NAMALWA (cell line): ENCODE measurements at regions not wholly inside any gene's neighbourhood (a gene's known extent, or its start where the extent isn't known, plus 50 kb on each side); places are given as distances from the start of the nearest gene placed in this dataset.
A peak's percentile ranks its signal among the peaks of the same experiment; 100 is the strongest.

Source experiments
- DNase-seq: peaks from one replicate; pipeline ENCODE4 v3.0.0-alpha.2; 2015; ENCODE audit warnings: low spot score

DNA sequence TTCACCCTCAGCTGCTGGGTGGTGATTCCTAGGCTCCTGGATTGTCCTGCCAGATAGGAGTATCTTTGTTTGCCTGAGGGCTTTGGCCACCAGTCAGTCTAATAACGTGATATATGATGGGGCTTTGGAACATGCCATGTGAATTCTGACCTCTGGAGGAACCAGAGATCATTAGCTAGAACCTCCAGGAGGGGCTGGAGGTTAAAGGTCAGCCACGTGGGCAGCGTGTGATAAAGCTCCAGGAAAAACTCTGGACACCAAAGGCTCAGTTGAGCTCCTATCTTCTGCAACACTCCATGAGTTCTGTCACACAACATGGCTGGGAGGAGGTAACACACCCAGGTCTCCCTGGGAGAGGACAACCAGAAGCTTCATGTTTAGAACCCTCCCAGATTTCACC lies 251.1 kb downstream of the DAD1 start:
- DNase-seq: no peak

DNA sequence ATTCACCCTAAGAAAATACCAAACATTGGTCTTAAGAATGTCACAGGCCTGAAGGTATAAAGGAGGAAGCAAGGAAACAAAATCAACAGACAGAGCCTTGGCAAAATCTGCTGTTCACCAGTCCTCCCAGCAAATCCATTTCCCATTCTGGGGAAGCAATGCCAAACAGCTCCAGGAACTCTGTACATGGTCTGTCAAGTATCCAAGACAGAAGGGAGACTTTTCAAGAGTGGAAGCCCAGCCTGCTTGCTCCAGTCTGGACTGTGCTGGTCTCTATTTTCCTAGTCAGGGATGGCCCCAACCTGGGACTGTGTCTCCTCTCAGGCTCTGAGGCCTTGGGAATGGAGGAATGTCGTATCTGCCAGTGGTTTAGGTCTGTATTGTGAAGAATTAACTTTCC lies 251.5 kb downstream of the DAD1 start:
- DNase-seq: no peak

DNA sequence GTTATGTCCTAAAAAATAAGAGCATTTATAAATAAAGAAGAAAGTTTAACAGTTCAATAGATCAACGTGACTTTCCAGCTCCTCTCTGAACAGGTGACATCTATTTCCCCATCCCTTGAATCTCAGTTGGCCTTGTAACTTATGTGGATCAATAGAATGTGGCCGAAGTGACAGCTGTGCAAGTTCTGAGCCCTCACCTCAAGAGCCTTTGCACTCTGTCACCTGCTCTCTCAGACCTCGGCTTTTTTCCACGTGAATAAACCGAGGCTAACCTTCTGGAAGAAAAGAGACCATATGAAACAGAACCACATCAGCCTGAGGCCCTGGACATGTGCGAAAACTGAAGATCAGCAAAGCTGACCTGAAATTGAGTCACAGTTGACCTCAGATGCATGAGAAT lies 253.0 kb downstream of the DAD1 start:
- no peak for DNase-seq

DNA sequence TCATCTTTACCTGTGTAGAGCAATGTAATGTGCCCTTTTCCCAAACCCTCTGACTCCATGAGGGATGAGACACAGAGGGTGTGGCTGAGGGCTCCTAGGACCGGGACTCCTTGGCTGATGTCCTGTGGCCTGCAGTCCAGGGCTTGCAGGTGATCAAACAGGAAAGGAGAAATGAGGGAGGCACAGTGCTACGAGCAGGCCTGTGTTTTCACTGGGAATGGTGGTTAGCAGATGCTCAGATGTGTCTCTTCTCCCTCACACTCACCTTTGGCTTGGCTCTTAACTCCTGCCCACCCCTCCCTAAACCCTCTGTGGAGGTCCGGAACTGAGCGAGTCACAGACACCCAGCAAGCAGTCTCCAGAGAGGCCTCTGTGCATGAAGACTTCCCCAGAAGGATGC lies 254.4 kb downstream of the DAD1 start:
- DNase-seq: no peak

DNA sequence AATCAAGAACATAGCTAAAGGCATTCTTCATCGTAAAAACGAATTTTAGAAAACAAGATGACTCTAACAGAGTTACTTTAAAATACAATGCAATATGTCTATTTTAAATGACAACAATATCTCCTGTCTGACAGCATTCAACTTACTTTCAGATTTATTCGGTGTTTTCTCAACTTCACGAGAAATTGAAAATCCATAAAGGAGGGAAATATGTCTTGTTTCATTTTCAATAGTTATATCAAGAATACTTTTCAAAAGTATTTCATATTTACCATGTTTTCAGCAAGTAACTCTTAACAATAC lies 254.8 kb downstream of the DAD1 start:
- DNase-seq: no peak

DNA sequence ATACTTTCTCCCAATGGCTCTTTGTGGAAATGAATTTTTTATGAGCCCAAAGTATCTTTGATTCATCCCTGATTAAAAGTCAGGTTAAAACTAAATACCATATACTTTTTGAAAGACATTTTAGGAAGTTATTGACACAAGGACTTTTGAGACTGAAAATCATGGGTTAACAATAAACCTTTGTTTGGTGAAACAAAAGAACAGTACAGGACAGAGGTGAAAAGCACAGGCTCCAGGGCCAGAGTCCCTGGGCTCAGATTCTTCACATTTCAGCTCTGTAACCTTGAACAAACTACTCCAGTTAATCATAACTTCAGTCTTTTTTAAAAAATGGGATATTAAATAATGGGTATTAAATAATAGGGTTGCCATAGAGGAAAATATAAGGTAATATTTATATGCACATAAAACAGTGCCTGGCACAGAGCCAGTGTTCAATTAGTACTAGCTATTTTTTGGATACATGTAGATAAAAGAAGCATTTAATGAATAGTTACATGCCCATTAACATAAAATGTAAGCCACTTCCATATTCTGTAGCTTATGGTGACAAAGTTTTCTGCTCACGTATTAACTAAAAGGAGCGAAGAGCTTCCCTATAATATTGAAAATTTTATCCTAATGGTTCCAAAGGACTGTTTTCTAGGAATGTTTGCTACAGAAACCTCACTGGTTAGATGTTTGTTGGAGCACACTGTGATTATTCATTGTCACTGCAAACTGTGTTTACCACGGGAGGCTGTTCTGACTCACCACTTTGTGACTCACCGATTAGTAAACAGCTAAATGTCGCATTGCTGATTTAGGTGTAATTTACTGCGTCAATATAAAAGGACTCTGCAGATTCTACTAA lies 255.4 kb downstream of the DAD1 start:
- no peak for DNase-seq

DNA sequence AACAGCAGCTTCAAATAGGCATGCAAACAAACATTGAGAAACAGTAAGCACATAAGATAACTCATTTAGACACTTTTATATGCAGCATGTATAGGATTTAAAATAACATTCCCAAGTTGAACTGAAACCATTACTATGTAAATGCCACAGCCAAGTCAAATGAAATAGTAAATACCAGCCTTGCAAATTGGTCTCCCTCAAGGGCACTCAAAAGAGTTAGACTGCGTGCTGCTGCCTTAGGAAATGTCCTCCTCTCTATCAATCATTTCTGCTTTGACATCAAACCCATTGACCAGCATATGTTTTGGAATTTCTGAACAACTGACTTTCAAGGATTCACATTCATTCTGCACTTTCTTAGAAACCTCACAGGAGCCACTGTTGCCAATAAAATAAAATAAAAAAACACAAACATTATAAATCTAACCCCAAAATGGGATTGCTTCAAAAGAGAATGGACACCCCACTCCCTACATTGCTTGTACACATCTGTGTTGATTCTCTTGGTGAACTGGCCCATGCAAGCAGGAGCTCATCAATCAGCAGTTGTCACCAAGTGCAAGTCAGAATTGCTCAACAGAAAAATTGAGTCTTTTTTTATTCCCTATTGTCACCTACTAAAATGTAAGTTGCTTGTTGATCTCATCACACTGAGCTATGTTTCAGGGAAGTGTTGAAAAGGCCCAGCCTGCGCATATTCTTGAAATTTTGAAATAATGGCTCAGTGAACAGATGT lies 256.2 kb downstream of the DAD1 start:
- DNase-seq: no peak

DNA sequence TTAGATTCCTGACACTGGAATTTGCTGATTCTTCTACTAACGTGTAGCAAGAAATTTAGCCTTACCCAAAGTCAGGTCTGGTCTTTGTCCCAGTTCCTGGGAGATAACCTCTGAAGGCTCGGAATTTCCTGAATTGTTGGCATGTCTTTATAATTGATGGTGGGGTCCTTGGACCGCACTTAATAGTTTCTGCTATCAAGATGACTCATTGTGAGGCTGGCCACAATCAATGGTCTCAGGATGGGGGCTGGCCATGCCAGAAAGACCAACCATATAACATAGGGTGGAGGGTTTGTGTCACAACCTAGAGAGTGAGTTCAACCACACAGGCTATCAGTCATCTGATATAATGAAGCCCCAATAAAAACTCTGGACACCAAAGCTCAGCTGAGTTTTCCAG lies 259.7 kb downstream of the DAD1 start:
- no peak for DNase-seq

DNA sequence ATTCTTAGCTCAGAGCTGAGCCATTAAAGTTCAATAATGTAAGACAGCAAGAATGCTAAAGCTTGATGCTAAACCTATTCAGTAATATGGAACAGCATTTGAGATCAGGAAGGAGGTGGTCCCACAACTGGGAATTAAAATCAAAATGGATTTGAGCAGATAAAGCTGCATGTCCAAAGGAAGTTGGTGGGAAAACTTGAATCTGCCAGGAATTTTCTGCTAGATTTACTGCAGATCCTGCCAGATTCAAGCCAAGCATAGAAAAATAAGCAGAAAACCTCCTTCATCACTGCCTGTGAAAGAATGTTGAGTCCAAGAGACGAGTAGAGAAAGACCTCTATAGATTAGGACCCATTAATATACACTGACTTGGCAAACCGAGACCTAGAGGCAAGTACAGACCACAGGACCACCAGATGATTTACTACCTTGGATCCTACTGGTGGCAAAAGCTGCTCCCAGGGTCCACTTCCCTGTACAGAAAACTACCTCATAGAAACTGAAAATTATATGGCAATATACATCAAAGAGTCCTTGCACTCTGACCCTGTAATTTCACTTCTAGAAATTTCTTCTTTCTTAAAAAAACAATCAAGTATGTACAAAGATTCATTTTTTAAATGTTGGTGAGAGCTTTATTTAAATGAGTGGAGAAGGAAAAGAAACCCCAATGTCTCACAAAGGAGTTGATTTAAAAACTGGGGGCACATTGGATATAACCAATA lies 263.2 kb downstream of the DAD1 start:
- no peak for DNase-seq

DNA sequence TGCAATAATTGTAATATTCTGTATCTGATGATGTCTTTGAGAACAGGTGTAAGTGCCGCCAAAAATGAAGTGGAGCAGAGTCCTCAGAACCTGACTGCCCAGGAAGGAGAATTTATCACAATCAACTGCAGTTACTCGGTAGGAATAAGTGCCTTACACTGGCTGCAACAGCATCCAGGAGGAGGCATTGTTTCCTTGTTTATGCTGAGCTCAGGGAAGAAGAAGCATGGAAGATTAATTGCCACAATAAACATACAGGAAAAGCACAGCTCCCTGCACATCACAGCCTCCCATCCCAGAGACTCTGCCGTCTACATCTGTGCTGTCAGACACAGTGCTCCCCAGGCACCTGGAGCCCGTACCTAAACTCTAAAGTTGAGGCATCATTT lies 268.7 kb downstream of the DAD1 start:
- no peak for DNase-seq

DNA sequence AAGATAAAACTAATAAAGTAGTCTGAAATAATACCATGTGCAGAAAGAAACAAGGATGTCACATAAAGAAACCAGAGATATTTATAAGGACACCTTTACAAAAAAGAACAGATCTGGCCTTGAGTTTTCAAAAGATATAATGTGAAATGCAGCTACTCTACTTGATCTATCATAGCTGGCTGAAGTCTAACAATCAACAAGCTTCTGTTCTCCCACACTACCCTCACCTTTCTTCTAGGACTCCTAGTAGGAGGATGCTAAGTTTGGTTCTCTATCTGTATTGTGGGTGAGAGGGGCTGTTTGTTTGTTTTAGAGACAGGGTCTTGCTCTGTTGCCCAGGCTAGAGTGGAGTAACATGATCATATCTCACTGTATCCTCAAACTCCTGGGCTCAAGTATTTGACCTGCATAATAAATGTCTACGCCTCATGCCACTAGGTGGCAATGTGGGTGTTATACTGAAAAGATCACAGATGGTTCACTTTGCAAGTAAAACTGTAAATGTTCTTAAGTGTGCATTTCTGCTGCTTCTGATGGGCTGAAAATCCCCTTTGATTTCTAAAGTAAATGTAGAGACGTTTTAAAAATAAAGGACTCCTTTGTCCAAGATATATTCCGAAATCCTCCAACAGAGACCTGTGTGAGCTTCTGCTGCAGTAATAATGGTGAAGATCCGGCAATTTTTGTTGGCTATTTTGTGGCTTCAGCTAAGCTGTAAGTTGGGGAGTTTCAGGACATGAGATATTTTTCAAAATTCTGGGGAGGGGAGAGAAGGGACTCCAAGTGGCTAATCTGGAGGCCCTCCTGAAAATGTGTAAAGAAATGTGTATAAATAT lies 269.3 kb downstream of the DAD1 start:
- DNase-seq: peak; percentile 84

DNA sequence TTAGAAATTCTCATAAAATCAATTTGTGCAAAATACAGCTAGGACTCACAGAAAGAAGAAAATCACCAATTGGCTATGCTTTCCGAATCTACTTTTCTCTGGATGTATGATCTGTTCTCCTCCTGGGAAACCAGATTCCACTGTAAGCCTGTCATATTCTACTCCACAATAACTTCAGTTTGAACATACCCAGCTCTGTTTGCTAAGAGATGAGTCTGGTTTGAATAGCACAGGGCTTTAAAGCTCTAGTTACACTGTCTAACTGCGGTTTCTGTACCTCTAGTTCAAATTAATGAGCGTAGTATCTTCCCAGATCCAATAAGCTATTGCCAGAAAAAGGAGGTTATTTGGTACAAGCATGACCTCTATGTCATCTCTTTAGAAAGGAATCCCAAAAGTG lies 270.1 kb downstream of the DAD1 start:
- DNase-seq: no peak

DNA sequence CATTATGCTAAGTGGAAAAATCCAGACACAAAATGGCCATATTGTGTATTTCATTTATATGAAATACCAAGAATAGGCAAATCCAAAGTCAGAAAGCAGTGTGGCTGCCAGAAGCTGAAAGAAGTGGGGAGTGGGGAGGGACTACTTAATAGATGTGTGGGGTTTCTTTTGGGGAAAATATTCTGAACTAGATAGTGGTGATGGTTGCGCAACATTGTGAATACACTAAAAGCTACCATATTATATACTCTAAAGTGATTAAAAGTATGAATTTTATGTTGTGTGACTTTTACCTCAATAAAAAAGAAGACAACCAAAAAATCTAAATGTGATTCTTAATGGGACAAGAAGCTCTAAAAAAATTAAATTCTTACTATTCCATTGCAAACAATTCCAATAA lies 272.6 kb downstream of the DAD1 start:
- DNase-seq: no peak

DNA sequence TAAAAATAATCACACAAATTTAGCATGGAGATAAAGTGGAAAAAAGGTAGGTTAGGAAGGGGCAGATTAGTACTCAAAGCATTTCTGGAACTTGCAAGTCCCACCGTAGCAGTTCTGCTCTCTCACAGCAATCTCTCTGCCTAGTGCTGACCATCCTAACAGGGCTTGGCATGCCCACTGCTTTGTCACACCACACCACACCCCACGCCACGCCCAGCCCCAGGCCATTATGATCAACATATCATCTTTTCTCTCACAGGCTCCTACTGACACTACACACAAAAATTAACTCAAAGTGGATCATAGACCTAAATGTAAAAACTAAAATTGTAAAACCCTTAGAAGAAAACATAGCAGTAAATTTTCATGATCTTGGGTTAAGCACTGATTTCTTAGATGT lies 273.7 kb downstream of the DAD1 start:
- DNase-seq: no peak

DNA sequence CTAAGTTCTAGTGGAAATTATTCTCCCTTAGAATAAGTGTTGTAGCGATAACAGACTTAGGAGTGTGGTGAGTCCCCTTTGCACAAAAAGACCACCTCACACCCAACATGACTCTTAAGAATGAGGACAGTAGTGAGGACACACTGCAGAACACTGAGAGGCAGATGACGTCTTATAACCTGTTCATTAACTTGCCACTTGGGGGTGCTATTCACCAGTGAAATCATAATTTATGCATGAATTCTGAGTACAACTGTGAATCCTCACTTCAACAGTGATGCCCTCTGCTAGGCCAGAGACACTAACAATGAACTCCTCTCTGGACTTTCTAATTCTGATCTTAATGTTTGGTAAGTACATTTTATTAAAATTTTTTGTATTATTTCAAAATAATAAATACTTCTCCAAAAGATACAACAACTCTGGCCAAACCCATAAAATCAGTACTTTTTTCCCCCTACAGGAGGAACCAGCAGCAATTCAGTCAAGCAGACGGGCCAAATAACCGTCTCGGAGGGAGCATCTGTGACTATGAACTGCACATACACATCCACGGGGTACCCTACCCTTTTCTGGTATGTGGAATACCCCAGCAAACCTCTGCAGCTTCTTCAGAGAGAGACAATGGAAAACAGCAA lies 274.7 kb downstream of the DAD1 start:
- DNase-seq: peak; percentile 90

DNA sequence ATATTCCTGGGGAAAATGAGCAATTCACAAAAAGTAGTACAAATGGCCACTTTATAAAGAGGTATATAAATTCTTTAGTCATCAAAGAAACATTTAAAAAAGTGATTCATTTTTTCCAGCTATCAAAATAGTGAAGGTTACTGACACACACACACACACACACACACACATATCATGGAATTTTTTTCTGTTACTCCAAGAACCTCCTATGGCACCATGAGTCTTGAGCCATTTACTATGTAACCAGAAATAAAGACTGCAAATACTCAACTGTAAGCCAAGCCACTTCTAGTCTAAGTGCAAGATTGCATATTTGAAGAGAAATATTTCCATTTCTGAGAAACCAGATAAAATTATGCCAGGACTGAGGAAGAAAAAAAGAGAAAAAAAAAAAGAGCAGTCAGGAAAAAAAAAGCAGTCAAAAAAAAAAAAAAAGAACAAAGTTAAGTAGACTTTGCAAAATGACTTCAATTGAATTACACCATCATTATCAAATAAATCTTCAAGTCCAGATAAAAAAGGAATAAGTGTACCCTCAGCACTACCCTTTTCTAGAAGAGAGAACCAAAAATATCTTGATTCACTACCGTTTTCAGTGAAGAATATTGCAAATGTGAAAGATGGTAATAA lies 275.7 kb downstream of the DAD1 start:
- no peak for DNase-seq

DNA sequence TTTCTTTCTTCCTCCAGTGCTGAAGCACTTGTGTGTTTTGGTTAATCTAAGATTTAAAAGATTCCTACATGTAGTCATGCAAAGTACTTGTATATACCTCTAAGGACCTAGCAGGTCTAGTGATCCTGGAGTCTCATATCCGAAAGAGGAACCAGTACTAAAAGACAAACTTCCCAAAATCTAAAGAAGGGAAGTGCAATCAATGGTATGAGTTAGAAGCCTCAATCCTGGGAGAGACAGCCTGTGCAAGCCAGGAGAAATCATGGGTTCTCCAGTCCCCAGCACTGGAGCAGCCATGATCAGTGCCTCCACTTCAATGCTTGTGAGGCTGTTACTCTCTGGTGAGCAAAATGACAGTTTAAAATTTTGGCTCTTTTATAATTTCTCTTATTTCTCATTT lies 277.4 kb downstream of the DAD1 start:
- no peak for DNase-seq

DNA sequence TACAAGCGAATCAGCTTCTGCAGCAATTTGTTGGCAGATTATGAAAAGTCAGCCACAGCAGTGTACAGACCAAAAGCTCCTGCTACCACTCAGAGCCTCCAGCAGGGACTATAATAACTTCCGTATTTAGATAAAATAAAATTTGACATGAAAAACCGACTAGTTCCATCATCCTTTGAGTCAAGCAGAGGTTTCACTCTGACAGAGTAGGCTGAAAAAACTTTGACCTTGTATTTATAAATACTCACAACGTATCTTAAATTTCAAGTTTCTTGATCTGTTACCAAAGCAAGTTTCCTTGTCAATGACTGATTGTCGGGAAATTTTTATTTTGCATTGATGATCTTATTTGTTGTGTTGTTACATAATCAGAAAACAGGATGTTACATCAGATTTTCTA lies 283.4 kb downstream of the DAD1 start:
- DNase-seq: peak; percentile 11

DNA sequence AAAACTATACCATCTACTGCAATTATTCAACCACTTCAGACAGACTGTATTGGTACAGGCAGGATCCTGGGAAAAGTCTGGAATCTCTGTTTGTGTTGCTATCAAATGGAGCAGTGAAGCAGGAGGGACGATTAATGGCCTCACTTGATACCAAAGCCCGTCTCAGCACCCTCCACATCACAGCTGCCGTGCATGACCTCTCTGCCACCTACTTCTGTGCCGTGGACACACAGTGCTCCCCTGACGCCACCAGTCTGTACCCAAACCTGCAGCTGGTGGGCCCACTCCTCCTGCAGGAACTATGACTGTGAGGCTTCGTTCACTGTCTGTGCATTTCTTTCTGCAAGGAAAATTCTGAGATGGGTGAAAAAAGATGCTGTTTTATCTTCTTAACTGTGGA lies 284.7 kb downstream of the DAD1 start:
- no peak for DNase-seq

DNA sequence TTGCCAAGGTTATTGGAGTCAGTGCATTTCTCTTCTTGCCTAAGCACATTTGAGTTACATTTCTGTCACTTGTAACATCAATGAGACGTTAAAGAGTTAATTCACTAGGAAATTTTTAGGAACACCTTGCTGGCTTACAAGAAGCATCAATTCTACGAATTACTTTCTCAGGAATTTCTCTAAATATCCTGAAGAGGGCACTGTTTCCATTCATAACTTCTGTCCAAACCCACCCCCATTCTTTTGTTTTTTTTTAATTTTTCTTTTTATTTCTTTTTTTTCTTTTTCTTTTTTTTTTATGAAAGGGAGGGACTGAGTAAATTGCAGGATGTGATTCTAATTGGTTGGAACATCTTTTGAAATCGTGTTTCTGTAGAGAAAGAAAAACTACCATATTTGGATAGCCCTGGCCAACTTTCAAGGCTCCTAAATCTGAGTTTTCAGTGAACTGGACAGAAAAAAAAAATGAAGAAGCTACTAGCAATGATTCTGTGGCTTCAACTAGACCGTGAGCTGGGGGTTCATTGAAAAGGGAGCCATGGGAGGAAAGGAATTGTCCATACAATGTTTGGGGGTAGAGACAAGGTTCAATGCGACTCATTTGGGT lies 285.3 kb downstream of the DAD1 start:
- DNase-seq: peak; percentile 49

DNA sequence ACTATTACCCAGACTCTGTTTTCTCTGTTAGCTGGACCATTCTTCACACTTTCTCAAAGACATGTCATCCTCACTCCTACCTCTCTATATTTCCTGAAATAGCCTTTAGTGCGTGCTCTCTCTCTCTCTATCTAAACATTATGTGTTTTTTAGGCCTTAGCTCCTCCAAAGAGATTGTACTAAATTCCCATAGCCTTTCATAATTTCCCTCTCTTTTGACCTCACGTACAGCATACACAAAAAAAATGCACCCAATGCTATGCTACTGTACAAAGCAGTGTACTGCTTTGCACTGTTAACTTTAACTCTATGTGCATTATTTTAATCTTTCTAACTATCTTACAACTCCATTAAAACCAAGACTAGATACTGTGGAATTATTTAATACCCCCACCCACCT lies 288.4 kb downstream of the DAD1 start:
- DNase-seq: no peak
